HG02678 (cell line): ENCODE measurements at regions not wholly inside any gene's neighbourhood (a gene's known extent, or its start where the extent isn't known, plus 50 kb on each side); places are given as distances from the start of the nearest gene placed in this dataset.

ENCODE experiments used
- ATAC-seq: cut with Tn5 transposase; IDR thresholded peaks from one replicate; pipeline ENCODE4 v1.9.1; 2021; ENCODE audit warnings: mild to moderate bottlenecking, moderate library complexity; ENCODE audit not compliant: unreplicated experiment

DNA sequence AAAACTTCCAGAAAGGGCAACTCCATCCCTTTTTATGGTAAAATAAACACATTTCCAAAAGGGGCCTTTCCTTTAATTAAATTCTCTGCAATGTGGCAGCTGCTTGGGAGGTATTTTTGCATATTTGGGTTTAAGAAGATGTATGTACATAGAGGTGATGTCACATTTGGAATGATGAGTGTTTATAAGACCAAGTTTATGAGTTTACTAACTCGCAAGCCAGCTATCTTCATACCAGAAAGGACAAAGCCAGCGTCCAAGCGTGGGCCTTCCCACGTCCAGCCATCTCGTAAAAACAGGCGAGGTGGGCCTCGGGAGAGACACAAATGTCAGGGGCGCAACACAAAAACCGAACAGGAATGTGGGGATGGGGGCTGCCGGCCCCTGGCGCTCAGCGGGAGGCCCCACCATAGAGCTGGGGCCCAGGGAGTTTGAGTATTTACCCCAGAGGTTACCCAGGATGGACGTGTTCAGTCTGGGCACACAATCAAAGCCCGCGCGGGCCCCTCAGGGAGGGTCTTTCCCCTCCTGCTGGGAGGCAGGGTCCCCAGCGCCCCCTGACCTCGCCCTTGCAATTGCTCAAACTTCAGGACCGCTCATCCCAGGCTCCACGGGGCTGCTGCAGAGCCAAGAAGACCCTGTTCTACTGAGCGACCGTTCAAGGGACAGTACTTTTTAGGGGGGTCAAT, 137.3 kb downstream of the TWIST2 start:
- no peak for ATAC-seq

DNA sequence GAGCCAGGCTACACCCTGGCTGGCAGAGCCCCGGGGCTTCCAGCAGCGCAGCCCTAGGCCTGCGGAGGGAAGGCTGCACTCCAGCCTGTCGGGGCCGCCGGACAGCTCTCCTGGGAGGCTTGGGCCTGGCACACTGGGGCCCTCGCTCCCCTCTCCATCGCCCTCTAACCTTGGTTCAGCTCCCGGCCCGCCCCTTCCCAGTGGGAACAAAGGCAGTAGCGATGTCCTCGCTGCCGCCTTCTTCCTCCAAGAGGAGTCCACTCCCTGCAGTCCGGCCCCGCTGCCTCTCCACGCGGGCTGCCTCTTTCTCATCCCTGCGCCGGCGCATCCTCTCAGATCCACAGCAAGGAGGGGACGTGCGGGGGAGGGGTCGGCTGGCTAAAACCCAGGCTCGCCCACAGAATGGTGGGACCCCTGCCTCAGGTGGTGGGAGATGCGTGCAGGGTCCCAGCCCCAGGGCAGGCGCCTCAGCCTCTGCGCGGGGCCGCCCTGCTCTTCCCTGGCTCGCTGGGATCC, 138.1 kb downstream of the TWIST2 start:
- no peak for ATAC-seq

DNA sequence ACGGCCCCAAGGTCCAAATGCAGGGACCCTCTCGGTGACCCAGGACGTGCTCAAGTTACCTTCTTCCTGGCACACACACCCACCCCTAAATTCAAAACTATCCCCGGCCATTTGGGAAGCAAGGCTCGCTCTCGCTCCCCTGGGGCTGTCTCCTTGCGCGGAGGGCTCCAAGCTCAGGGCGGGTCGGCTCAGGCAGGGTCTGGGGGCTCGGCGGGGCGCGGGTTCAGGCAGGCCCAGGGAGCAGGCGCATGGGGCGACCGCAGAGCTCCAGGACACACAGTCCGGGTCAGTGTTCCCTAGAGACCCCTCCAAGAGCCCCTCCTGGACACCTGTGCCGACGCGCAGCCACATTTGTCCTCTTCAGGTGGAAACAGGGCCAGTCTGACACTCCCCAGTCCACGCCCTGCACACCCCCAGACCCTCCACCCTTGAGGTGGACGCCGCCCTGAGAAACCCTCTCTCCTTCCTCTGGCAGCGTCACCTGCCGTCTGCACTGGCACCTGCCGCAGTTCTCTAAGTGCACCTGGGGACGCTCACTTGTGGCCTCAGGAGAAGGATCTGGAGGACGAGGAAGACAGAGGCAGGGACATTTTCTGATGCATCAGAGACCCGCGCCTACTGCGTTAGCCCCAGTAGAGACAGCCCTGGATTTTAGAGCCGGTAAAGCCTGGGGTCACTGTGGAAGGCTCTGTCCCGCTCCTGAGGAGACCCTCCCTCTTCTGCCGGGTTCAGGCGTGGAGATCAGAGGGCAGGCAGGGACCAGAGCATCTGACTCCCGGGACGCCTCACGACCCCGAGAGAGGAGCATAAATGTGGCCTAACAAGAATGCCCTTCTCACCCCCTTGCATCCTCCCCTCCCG, 138.8 kb downstream of the TWIST2 start:
- no peak for ATAC-seq

DNA sequence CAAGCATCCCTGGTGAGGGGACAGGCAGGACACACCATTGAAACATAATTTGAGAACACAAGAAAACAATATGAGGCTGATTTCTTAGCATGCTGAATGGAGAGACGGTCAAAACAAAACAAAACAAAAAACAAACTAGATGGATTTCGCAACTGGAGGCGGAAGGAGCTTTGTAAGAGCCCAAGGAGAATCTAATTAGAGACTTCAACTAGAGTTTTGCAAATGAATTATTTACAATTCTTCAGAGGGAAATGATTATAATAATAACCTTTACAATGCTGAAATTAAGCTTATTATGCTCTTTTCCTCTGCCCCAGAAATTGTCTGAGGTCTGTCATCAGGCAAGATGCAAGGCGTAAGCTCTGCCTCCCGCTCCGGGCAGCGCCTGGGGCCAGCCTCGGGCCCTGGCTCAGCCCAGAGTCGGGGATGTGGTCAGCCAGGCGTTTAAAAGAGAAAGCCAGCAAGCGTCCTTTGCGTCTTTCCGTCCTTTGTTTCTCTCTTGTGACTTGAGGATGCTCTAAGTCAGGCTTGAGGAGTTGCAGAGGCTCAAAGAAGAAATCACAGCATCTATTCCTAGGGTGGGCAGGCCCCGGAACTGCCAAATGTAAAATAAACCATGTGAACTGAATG, 139.6 kb downstream of the TWIST2 start:
- ATAC-seq: no peak

DNA sequence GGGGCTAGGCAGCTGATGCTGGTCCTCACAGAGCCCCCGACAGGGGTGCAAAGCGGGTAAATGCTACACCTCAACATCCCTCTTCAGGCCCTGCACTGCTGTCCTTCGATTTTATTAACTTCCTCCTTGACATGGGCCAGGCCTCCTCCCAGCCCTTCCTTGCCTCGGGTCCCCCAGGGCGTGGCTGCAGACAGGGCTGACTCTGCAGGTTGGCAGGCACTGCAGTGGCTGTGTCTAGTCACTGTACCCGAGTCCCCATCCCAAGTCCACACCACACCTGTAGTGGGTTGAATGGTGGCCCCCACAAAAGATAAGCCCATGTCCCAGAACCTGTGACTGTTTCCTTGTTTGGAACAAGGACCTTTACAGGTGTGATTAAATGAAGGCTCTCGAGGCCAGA, 140.2 kb downstream of the TWIST2 start:
- no peak for ATAC-seq

DNA sequence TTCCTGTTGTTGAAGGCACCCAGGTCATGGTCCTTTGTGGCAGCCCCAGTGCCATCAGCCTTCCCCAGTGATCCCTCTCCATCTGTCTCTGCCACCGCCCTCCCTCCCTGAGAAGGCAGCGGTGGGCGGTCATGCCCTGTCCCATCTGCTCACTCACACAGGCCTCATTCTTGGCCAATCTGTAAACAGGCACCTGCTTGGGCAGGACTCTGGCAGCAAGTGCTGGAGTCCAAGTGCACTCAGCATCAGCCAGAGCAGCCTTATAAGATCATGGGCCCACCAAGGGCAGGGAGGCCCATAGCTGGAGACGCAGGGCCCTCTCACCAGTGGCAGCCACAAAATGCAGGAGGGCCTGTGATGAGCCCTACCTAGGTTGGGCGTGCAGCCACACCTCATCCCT, 140.9 kb downstream of the TWIST2 start:
- no peak for ATAC-seq

DNA sequence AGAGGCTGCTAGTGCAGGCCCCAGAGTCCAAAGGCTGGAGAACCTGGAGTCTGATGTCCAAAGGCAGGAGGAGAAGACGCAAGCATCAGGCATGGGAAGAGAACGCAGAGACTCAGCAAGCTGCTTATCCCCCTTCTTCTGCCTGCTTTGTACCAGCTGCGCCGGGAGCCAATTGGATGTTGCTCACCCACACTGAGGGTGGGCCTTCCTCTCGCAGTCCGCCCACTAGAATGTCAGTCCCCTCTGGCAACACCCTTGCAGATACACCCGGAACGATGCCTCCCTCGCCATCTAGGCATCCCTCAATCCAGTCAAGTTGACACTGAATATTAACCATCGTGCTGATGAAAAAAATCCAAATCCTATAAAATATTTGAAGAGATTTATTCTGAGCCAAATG, 141.6 kb downstream of the TWIST2 start:
- no peak for ATAC-seq

DNA sequence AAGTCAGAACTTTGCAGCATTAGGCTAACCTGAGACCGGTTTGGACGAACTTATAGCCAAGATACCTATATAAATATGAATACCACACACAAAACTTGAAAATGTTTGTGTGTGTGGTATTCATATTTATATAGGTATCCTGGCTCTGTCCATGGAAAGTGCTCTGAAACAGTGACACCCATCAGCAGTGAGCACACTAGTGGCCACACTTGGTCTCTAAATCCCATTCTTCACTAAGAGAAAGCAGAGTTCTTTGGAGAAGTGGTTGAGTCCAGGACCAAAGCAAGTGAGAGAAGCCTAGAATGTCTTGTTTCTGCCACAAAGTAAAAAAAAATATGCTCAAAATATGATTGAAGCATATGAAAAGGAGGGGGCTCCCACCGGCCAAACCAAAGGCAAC, 146.5 kb downstream of the TWIST2 start:
- ATAC-seq: no peak

DNA sequence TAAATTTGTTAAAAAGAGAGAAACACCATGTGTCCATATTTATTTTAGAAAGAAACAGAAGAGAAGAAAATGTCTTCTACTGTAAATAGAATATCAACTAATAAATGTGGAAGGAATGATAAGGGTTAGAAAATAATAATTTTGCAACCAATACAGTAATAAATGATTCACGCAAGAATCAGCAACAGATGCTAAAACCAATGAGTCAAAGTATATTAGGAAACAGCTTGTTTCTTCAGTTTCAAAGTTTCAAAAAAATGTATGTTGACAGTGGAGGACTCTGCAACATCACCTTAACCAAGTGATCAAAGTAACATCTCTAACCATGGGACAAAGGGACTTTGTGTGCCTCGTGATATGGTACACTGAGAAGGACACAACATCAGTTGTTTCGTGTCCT, 147.0 kb downstream of the TWIST2 start:
- no peak for ATAC-seq

DNA sequence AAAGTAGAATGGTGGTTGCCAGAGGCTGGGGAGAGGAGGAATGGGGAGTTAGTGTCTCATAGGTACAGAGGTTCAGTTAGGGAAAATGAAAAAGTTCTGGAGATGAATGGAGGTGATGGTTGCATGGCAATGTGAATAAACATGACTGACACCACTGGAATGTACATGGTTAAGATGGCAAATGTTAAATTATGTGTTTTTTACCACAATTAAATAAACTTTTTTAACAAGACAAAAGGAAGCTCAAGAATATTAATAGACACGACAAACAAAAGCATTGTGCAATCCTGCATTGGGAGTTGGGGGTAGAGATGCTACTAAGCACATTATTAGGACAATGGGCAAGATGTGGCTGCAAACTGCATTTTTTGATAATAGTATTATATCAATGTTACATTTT, 147.7 kb downstream of the TWIST2 start:
- no peak for ATAC-seq

DNA sequence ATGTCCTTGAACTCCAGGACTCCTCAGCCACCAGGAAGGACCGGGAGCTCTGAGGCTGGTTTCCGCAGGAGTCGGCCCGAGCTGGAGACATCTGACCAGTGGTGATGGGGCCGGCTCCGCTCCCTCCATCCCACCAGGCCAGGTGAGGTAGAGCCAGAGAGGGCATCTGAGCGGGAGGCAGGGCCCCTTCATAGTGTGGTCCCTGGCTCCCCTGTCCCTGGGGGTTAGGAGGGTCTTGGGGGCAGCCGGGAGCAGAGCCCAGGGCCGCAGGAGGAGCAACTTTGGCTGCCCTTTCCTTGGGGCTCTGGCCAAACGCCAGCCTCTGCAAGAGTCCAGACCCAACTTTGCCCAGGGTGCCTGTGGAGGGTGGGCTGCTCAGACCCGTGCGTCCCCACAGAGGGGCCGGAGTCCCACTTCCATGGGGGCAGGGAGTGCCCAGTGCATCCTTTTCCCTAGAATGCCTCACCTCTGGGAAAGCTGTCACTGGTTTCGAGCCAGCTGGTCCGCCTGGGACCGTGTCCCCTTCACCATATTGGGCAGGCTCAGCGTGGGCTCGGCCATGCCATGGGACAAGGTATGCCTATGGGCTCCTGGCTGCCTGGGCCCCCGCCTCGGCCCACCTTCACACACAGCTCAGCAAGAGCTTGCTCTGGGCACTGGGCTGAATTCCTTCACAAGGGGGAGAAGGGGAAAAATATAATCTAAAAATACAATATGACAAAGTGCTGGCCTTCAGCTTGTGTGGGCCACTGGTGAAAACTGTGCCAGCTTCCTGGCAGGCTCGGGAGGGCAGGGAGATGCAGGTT, 148.6 kb downstream of the TWIST2 start:
- no peak for ATAC-seq

DNA sequence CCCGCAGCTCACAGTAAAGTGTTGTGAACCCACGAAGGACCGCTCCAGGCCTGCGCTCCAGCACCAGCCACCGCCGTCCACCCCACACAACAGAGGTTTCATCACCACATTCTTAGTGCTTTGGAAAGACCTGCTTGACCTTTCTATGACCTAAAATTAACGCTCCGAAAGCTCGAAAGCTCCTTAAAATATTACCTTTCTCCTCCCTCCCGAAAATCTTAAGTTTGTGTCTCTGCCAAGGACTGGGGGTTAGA, 149.2 kb downstream of the TWIST2 start:
- no peak for ATAC-seq

DNA sequence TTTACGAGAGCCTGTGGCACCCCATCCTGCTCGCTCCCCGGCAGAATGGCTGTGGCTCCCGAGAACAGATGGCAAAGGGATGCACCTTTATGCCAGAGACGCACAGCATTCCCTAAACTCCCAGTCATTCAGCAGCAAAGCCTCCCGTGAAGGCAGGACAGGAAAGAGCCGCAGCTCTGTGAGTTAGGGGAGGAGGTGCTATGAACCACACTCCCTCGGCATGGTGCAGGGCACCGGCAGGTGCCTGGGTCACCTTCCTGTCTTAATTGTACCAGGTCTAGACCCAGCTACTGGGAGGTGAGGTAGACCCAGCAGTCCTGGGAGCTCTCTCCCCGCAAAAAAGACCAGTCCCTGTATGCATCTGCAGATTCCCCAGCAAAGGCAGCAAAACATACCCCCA, 149.8 kb downstream of the TWIST2 start:
- no peak for ATAC-seq
